ENCODE measurements at regions not wholly inside any gene's neighbourhood (a gene's known extent, or its start where the extent isn't known, plus 50 kb on each side); places are given as distances from the start of the nearest gene placed in this dataset.

GRCh38 chr15:96589864-96590263, 259.4 kb downstream of the NR2F2 start:
- Histone ChIP-seq H3K27ac (ENCODE audit: control insufficient read depth, insufficient read depth, low read length) (no peak overlapping the region), H3K4me3 (ENCODE audit: control insufficient read depth in 2 of 3, extremely low read depth in 1 of 3, insufficient read depth in 2 of 3, low read depth in 1 of 3, low read length in 3 of 3) (no peak overlapping the region), H3K9me3 (ENCODE audit: control insufficient read depth, low read depth, low read length) (no peaks in the 10 kb centered on the region), H3K4me2 (ENCODE audit: control insufficient read depth, extremely low read depth, insufficient read depth, low read depth, low read length) (no peak overlapping the region), H2AFZ (ENCODE audit: control insufficient read depth, low read length) (no peak overlapping the region), H4K20me1 (ENCODE audit: control insufficient read depth, extremely low read depth, insufficient read depth, low read length) (no peaks in the 10 kb centered on the region), H3K4me1 (ENCODE audit: control insufficient read depth, extremely low read depth, insufficient read depth, low read length) (no peaks in the 10 kb centered on the region), H3K9ac (ENCODE audit: control insufficient read depth, extremely low read depth, insufficient read depth, low read length) (no peak overlapping the region), H3K36me3 (ENCODE audit: control insufficient read depth in 2 of 2, extremely low read depth in 1 of 2, insufficient read depth in 2 of 2, low read length in 2 of 2) (no peaks in the 10 kb centered on the region), H3K9me1 (ENCODE audit: control insufficient read depth, extremely low read depth, insufficient read depth, low read length) (no peaks in the 10 kb centered on the region), H3K79me2 (ENCODE audit: control insufficient read depth, insufficient read depth, low read length) (no peaks in the 10 kb centered on the region), H3K27me3 (ENCODE audit: control insufficient read depth, extremely low read depth, insufficient read depth, low read length) (no peaks in the 10 kb centered on the region)
- DNase-seq (ENCODE audit: low read depth, low spot score) (no peak), FAIRE-seq (no peak)
- dilution Hi-C loops (cut with MboI; ENCODE audit: extremely low pct_ligation_motif_present, low sequenced_read_pairs) = no loop called here
- TF ChIP-seq CTCF (optimal IDR thresholded peaks at IDR 0.05 in 1 of 3, IDR thresholded peaks at IDR 0.05 in 1 of 3, conservative IDR thresholded peaks at IDR 0.05 in 1 of 3; ENCODE audit: extremely low read depth in 1 of 3, insufficient read depth in 2 of 3, low read length in 3 of 3) (no peak), EZH2 (IDR thresholded peaks at IDR 0.05; ENCODE audit: low read length) (no peak)

- H3K79me2 ChIP-seq (ENCODE audit: control insufficient read depth, insufficient read depth, low read length) = no peaks in the 10 kb centered on the region
- no peaks in the 10 kb centered on the region for H3K9me3 ChIP-seq (ENCODE audit: control insufficient read depth, low read depth, low read length)
- H3K36me3 ChIP-seq (ENCODE audit: control insufficient read depth in 2 of 2, extremely low read depth in 1 of 2, insufficient read depth in 2 of 2, low read length in 2 of 2) = no peaks in the 10 kb centered on the region
- no peak overlapping the region for H3K27ac ChIP-seq (ENCODE audit: control insufficient read depth, insufficient read depth, low read length)
- TF ChIP-seq EZH2 (IDR thresholded peaks at IDR 0.05; ENCODE audit: low read length) (no peak), CTCF (optimal IDR thresholded peaks at IDR 0.05 in 1 of 3, IDR thresholded peaks at IDR 0.05 in 1 of 3, conservative IDR thresholded peaks at IDR 0.05 in 1 of 3; ENCODE audit: extremely low read depth in 1 of 3, insufficient read depth in 2 of 3, low read length in 3 of 3) (no peak)
- H3K9me1 ChIP-seq (ENCODE audit: control insufficient read depth, extremely low read depth, insufficient read depth, low read length) = no peaks in the 10 kb centered on the region
- no peak overlapping the region for H3K4me3 ChIP-seq (ENCODE audit: control insufficient read depth in 2 of 3, extremely low read depth in 1 of 3, insufficient read depth in 2 of 3, low read depth in 1 of 3, low read length in 3 of 3)
- no peaks in the 10 kb centered on the region for H3K27me3 ChIP-seq (ENCODE audit: control insufficient read depth, extremely low read depth, insufficient read depth, low read length)
- no peak overlapping the region for H2AFZ ChIP-seq (ENCODE audit: control insufficient read depth, low read length)
- FAIRE-seq (no peak), DNase-seq (ENCODE audit: low read depth, low spot score) (no peak)
- dilution Hi-C loops (cut with MboI; ENCODE audit: extremely low pct_ligation_motif_present, low sequenced_read_pairs) = no loop called here
- no peak overlapping the region for H3K4me2 ChIP-seq (ENCODE audit: control insufficient read depth, extremely low read depth, insufficient read depth, low read depth, low read length)
- no peaks in the 10 kb centered on the region for H4K20me1 ChIP-seq (ENCODE audit: control insufficient read depth, extremely low read depth, insufficient read depth, low read length)
- H3K9ac ChIP-seq (ENCODE audit: control insufficient read depth, extremely low read depth, insufficient read depth, low read length) = no peak overlapping the region
- H3K4me1 ChIP-seq (ENCODE audit: control insufficient read depth, extremely low read depth, insufficient read depth, low read length) = no peaks in the 10 kb centered on the region
Measured at GRCh38 chr15:96593735-96594134, 263.2 kb downstream of the NR2F2 start.
